ENCODE measurements at regions not wholly inside any gene's neighbourhood (a gene's known extent, or its start where the extent isn't known, plus 50 kb on each side); places are given as distances from the start of the nearest gene placed in this dataset.

GRCh38 chr9:30574355-30575151 is 1809.9 kb upstream of the ACO1 start (continued):
- TF ChIP-seq SRF (IDR thresholded peaks at IDR 0.05; ENCODE audit: low read depth in 2 of 2, low read length in 2 of 2) (no peak), SMC3 (IDR thresholded peaks at IDR 0.05; ENCODE audit: borderline replicate concordance, low read length) (no peak), RAD21 (IDR thresholded peaks at IDR 0.05; ENCODE audit: insufficient read depth, low read depth, low read length) (no peak), BMI1 (IDR thresholded peaks at IDR 0.05; ENCODE audit: borderline replicate concordance) (no peak), CBFB (IDR thresholded peaks at IDR 0.05; ENCODE audit: low read depth) (no peak)

DNA sequence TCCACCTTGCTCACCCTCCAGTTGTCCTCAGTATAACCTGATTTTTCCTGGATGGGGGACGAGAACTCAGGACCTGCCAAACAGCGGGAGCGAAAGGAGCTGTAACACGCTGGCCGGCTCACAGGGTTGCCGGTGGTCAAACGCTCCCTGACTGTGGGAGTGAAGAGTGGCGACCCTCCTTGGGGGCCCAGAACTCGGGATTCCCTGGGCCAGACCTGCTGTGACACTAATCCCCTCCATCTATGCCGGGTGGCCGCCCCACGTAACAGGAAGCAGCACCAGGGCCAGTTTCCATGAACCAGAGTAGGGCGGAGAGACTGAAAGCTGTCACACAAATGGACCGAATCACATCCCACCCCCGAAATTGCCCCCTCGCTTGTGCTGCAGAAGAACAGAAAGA is 1809.2 kb upstream of the ACO1 start:
- FAIRE-seq, result no peak
- Histone ChIP-seq H3K9ac (ENCODE audit: control insufficient read depth, insufficient read depth, low read length) (no peak overlapping the region), H3K9me3 (replicated peaks; ENCODE audit: control insufficient read depth, insufficient read depth, low read length) (no peaks in the 10 kb centered on the region; the same call in 2 of the 3 replicates), H4K20me1 (ENCODE audit: control insufficient read depth, insufficient read depth) (no peaks in the 10 kb centered on the region), H3K4me2 (ENCODE audit: control insufficient read depth, insufficient read depth) (no peak overlapping the region), H3K27me3 (replicated peaks in 1 of 2; ENCODE audit: control insufficient read depth in 2 of 2, insufficient read depth in 2 of 2, low read length in 1 of 2) (no peaks in the 10 kb centered on the region), H3K27ac (ENCODE audit: control insufficient read depth, insufficient read depth) (no peak overlapping the region), H3K36me3 (ENCODE audit: control insufficient read depth in 2 of 2, insufficient read depth in 2 of 2, low read length in 1 of 2) (no peaks in the 10 kb centered on the region), H3K4me1 (ENCODE audit: control insufficient read depth, insufficient read depth, low read length) (no peaks in the 10 kb centered on the region), H2AFZ (ENCODE audit: control insufficient read depth, low read depth, low read length) (no peak overlapping the region), H3K4me3 (no peak overlapping the region), H3K79me2 (ENCODE audit: control insufficient read depth, insufficient read depth, low read length) (no peaks in the 10 kb centered on the region)
- DNase-seq (ENCODE audit: low read depth, low spot score), result no peak
- no peak for ATAC-seq
- ChIA-PET POLR2A (no interaction called here), RAD21 (ENCODE audit: unreplicated experiment) (no interaction called here), CTCF (interaction anchor here (0.6 kb wide), 1 partner anchor 92 kb away, joined by 4 read pairs; no protein-coding TSS in a partner anchor), SMC1A (ENCODE audit: uncharacterized antibody, unreplicated experiment) (no interaction called here)
- intact Hi-C loops (cut with micrococcal nuclease; ENCODE audit: unreplicated experiment) (no loop called here), in situ Hi-C loops (cut with MboI) (no loop called here)
- BruUV-seq (replicated peaks), result no TSS peak
- TF ChIP-seq STAT1 (conservative IDR thresholded peaks at IDR 0.05), result no peak
- no peak for TF ChIP-seq KAT2A (conservative IDR thresholded peaks at IDR 0.05; ENCODE audit: control insufficient read depth, low read depth, low read length)
- no peak for TF ChIP-seq PAX5 (IDR thresholded peaks at IDR 0.05; ENCODE audit: borderline replicate concordance, low read depth, low read length)
- TF ChIP-seq ZNF207 (IDR thresholded peaks at IDR 0.05; ENCODE audit: borderline replicate concordance), result no peak
- TF ChIP-seq, protein P1, sequence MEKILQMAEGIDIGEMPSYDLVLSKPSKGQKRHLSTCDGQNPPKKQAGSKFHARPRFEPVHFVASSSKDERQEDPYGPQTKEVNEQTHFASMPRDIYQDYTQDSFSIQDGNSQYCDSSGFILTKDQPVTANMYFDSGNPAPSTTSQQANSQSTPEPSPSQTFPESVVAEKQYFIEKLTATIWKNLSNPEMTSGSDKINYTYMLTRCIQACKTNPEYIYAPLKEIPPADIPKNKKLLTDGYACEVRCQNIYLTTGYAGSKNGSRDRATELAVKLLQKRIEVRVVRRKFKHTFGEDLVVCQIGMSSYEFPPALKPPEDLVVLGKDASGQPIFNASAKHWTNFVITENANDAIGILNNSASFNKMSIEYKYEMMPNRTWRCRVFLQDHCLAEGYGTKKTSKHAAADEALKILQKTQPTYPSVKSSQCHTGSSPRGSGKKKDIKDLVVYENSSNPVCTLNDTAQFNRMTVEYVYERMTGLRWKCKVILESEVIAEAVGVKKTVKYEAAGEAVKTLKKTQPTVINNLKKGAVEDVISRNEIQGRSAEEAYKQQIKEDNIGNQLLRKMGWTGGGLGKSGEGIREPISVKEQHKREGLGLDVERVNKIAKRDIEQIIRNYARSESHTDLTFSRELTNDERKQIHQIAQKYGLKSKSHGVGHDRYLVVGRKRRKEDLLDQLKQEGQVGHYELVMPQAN (conservative IDR thresholded peaks at IDR 0.05), result no peak
- TF ChIP-seq BMI1 (IDR thresholded peaks at IDR 0.05; ENCODE audit: borderline replicate concordance), result no peak
- TF ChIP-seq KLF5 (IDR thresholded peaks at IDR 0.05; ENCODE audit: partially characterized antibody), result no peak
- TF ChIP-seq NBN (IDR thresholded peaks at IDR 0.05), result no peak
- TF ChIP-seq NFYA (IDR thresholded peaks at IDR 0.05; ENCODE audit: borderline replicate concordance, low read depth, low read length), result no peak
- TF ChIP-seq NFYB (IDR thresholded peaks at IDR 0.05; ENCODE audit: insufficient read depth, low read depth, low read length), result no peak
- no peak for TF ChIP-seq STAT3 (IDR thresholded peaks at IDR 0.05; ENCODE audit: low read depth, low read length)
- 60% methylated on average over 16 of the region's 16 CpGs for WGBS (ENCODE audit: insufficient coverage, insufficient replicate concordance, low lambda C conversion rate, missing lambda C conversion rate)
